ENCODE measurements at regions not wholly inside any gene's neighbourhood (a gene's known extent, or its start where the extent isn't known, plus 50 kb on each side); places are given as distances from the start of the nearest gene placed in this dataset.
A peak's percentile ranks its signal among the peaks of the same experiment; 100 is the strongest.

- DNase-seq, result no peak
These were observed 201.9 kb upstream of the PPARGC1A start for GRCh38 chr4:24091639-24092233.

GRCh38 chr4:24089851-24090534 lies 200.1 kb upstream of the PPARGC1A start:
- DNase-seq, result no peak

GRCh38 chr4:24080871-24081270 lies 191.0 kb upstream of the PPARGC1A start:
- DNase-seq, result no peak

GRCh38 chr4:24078347-24078962 lies 188.6 kb upstream of the PPARGC1A start:
- DNase-seq, result no peak

- DNase-seq, result no peak
These were observed 187.0 kb upstream of the PPARGC1A start for GRCh38 chr4:24076811-24077210.

GRCh38 chr4:24073948-24074347 lies 184.1 kb upstream of the PPARGC1A start:
- no peak for DNase-seq

GRCh38 chr4:24071612-24072372 lies 181.9 kb upstream of the PPARGC1A start:
- no peak for DNase-seq

- DNase-seq, result no peak
These were observed 180.3 kb upstream of the PPARGC1A start for GRCh38 chr4:24070117-24070516.

- DNase-seq, result no peak
These were observed 177.7 kb upstream of the PPARGC1A start for GRCh38 chr4:24067367-24068193.

- DNase-seq, result no peak
These were observed 176.1 kb upstream of the PPARGC1A start for GRCh38 chr4:24065974-24066373.

GRCh38 chr4:24063731-24064130 lies 173.9 kb upstream of the PPARGC1A start:
- peak; percentile 70 for DNase-seq

GRCh38 chr4:24060932-24061331 lies 171.1 kb upstream of the PPARGC1A start:
- DNase-seq, result no peak

GRCh38 chr4:24059839-24060238 lies 170.0 kb upstream of the PPARGC1A start:
- no peak for DNase-seq

- DNase-seq, result no peak
These were observed 168.2 kb upstream of the PPARGC1A start for GRCh38 chr4:24057915-24058559.

- DNase-seq, result no peak
These were observed 166.4 kb upstream of the PPARGC1A start for GRCh38 chr4:24056289-24056688.

GRCh38 chr4:24055623-24056022 lies 165.8 kb upstream of the PPARGC1A start:
- DNase-seq, result no peak

GRCh38 chr4:24054910-24055309 lies 165.1 kb upstream of the PPARGC1A start:
- DNase-seq, result no peak

- no peak for DNase-seq
These were observed 164.1 kb upstream of the PPARGC1A start for GRCh38 chr4:24053934-24054333.

- DNase-seq, result no peak
These were observed 155.1 kb upstream of the PPARGC1A start for GRCh38 chr4:24044610-24045589.

GRCh38 chr4:24042094-24042493 lies 152.2 kb upstream of the PPARGC1A start:
- DNase-seq, result no peak

- DNase-seq, result no peak
These were observed 151.0 kb upstream of the PPARGC1A start for GRCh38 chr4:24040811-24041210.

Data from NCI-H187 treated with DMSO at 0.1 percent for 48 hours (cell line).